ENCODE measurements at regions not wholly inside any gene's neighbourhood (a gene's known extent, or its start where the extent isn't known, plus 50 kb on each side); places are given as distances from the start of the nearest gene placed in this dataset.

DNA sequence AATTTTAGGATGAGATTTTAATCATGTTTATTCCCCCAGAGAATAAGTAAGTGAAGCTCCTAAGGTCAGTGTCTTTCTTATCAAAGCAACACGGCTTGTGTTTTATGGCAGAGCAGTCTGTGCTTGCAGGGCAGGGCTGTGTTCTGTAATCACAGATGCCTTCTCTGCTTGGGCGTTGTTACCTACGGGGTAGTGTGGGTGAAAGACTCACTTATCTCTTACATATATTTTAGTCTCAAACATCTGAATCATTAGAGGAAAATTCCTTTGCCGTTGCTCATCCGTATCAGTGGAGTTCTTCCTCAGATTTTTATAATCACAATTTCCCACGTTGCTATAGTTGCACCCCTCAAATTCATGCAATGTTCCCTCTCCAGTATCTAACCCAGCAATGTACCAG is 271.7 kb upstream of the MEIS2 start:
- TF ChIP-seq, protein P1, sequence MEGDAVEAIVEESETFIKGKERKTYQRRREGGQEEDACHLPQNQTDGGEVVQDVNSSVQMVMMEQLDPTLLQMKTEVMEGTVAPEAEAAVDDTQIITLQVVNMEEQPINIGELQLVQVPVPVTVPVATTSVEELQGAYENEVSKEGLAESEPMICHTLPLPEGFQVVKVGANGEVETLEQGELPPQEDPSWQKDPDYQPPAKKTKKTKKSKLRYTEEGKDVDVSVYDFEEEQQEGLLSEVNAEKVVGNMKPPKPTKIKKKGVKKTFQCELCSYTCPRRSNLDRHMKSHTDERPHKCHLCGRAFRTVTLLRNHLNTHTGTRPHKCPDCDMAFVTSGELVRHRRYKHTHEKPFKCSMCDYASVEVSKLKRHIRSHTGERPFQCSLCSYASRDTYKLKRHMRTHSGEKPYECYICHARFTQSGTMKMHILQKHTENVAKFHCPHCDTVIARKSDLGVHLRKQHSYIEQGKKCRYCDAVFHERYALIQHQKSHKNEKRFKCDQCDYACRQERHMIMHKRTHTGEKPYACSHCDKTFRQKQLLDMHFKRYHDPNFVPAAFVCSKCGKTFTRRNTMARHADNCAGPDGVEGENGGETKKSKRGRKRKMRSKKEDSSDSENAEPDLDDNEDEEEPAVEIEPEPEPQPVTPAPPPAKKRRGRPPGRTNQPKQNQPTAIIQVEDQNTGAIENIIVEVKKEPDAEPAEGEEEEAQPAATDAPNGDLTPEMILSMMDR (conservative IDR thresholded peaks at IDR 0.05 in 1 of 2, IDR thresholded peaks at IDR 0.05 in 1 of 2; ENCODE audit: extremely low read depth in 1 of 2, insufficient read depth in 1 of 2, low read depth in 1 of 2, low read length in 2 of 2): no peak
- TF ChIP-seq EZH2 (IDR thresholded peaks at IDR 0.05; ENCODE audit: borderline replicate concordance, low read length): no peak

Measured in mammary epithelial cell (primary cell).